ENCODE measurements at regions not wholly inside any gene's neighbourhood (a gene's known extent, or its start where the extent isn't known, plus 50 kb on each side); places are given as distances from the start of the nearest gene placed in this dataset.
"Not testable (repeated sequence)": the region's sequence is repeated elsewhere in the genome, so short reads cannot be mapped to it uniquely, and the experiment has no call there.

- no peak for DNase-seq
These were observed 122.1 kb upstream of the SALL3 start for GRCh38 chr18:78857314-78858150.

GRCh38 chr18:78859686-78860085 is 119.9 kb upstream of the SALL3 start:
- DNase-seq = no peak

- no peak for DNase-seq
These were observed 119.5 kb upstream of the SALL3 start for GRCh38 chr18:78860117-78860516.

- no peak for DNase-seq
These were observed 118.5 kb upstream of the SALL3 start for GRCh38 chr18:78861116-78861515.

- no peak for DNase-seq
These were observed 117.9 kb upstream of the SALL3 start for GRCh38 chr18:78861706-78862105.

GRCh38 chr18:78862395-78862794 is 117.2 kb upstream of the SALL3 start:
- DNase-seq = no peak

- DNase-seq = no peak
These were observed 114.5 kb upstream of the SALL3 start for GRCh38 chr18:78865056-78865598.

- DNase-seq = no peak
These were observed 113.8 kb upstream of the SALL3 start for GRCh38 chr18:78865771-78866310.

- DNase-seq = no peak
These were observed 112.5 kb upstream of the SALL3 start for GRCh38 chr18:78867131-78867530.

GRCh38 chr18:78868330-78869316 is 111.0 kb upstream of the SALL3 start:
- no peak for DNase-seq

- DNase-seq = no peak
These were observed 108.0 kb upstream of the SALL3 start for GRCh38 chr18:78871618-78872017.

GRCh38 chr18:78873926-78874500 is 105.6 kb upstream of the SALL3 start:
- DNase-seq = no peak

GRCh38 chr18:78875016-78875777 is 104.4 kb upstream of the SALL3 start:
- peak; percentile 0 for DNase-seq

GRCh38 chr18:78875778-78876650 is 103.6 kb upstream of the SALL3 start:
- no peak for DNase-seq

GRCh38 chr18:78876868-78877267 is 102.8 kb upstream of the SALL3 start:
- DNase-seq = no peak

- no peak for DNase-seq
These were observed 101.3 kb upstream of the SALL3 start for GRCh38 chr18:78878335-78878734.

GRCh38 chr18:78879072-78879883 is 100.3 kb upstream of the SALL3 start:
- DNase-seq = not testable (repeated sequence)

GRCh38 chr18:78882585-78882984 is 97.0 kb upstream of the SALL3 start:
- DNase-seq = no peak

GRCh38 chr18:78883501-78883900 is 96.1 kb upstream of the SALL3 start:
- no peak for DNase-seq

GRCh38 chr18:78884502-78884901 is 95.1 kb upstream of the SALL3 start:
- DNase-seq = no peak

Data from SHP77 treated with DMSO at 0.1 percent for 48 hours (cell line).